Globus pallidus (tissue), 1 donor: ENCODE measurements at regions not wholly inside any gene's neighbourhood (a gene's known extent, or its start where the extent isn't known, plus 50 kb on each side); places are given as distances from the start of the nearest gene placed in this dataset.
"Not testable (repeated sequence)": the region's sequence is repeated elsewhere in the genome, so short reads cannot be mapped to it uniquely, and the experiment has no call there.

ENCODE experiments used
- DNase-seq: peaks from one replicate; pipeline ENCODE4 v3.0.0-alpha.2; 2015; ENCODE audit warnings: low spot score

- no peak for DNase-seq
Observed at GRCh38 chr5:29161399-29162291, 2031.8 kb upstream of the CDH6 start.

- no peak for DNase-seq
Observed at GRCh38 chr5:29157975-29158374, 2035.5 kb upstream of the CDH6 start.

GRCh38 chr5:29150840-29151239 lies 2042.6 kb upstream of the CDH6 start:
- no peak for DNase-seq

- no peak for DNase-seq
Observed at GRCh38 chr5:29148581-29148980, 2044.9 kb upstream of the CDH6 start.

- DNase-seq = no peak
Observed at GRCh38 chr5:29148073-29148472, 2045.4 kb upstream of the CDH6 start.

GRCh38 chr5:29143266-29143665 lies 2050.2 kb upstream of the CDH6 start:
- DNase-seq = no peak

GRCh38 chr5:29134418-29134817 lies 2059.1 kb upstream of the CDH6 start:
- DNase-seq = no peak

- no peak for DNase-seq
Observed at GRCh38 chr5:29131285-29131684, 2062.2 kb upstream of the CDH6 start.

GRCh38 chr5:29130786-29131185 lies 2062.7 kb upstream of the CDH6 start:
- DNase-seq = no peak

- DNase-seq = not testable (repeated sequence)
Observed at GRCh38 chr5:29127524-29128156, 2065.8 kb upstream of the CDH6 start.

- DNase-seq = not testable (repeated sequence)
Observed at GRCh38 chr5:29126462-29126861, 2067.0 kb upstream of the CDH6 start.

- no peak for DNase-seq
Observed at GRCh38 chr5:29122306-29122705, 2071.2 kb upstream of the CDH6 start.

- DNase-seq = no peak
Observed at GRCh38 chr5:29114331-29114768, 2076.0 kb upstream of the CDH9 start.

GRCh38 chr5:29113516-29113915 lies 2075.1 kb upstream of the CDH9 start:
- DNase-seq = no peak

GRCh38 chr5:29099585-29099984 lies 2061.2 kb upstream of the CDH9 start:
- no peak for DNase-seq

GRCh38 chr5:29089591-29090130 lies 2051.3 kb upstream of the CDH9 start:
- no peak for DNase-seq

GRCh38 chr5:29085142-29085541 lies 2046.8 kb upstream of the CDH9 start:
- no peak for DNase-seq

GRCh38 chr5:29079771-29080170 lies 2041.4 kb upstream of the CDH9 start:
- DNase-seq = no peak

- no peak for DNase-seq
Observed at GRCh38 chr5:29077451-29077850, 2039.1 kb upstream of the CDH9 start.

GRCh38 chr5:29069104-29069402 lies 2030.7 kb upstream of the CDH9 start:
- DNase-seq = no peak

- DNase-seq = no peak
Observed at GRCh38 chr5:29061381-29061780, 2023.0 kb upstream of the CDH9 start.

GRCh38 chr5:29054694-29055093 lies 2016.3 kb upstream of the CDH9 start:
- DNase-seq = no peak

- no peak for DNase-seq
Observed at GRCh38 chr5:29054282-29054681, 2015.9 kb upstream of the CDH9 start.
